NB4 (cell line): ENCODE measurements at regions not wholly inside any gene's neighbourhood (a gene's known extent, or its start where the extent isn't known, plus 50 kb on each side); places are given as distances from the start of the nearest gene placed in this dataset.

Source experiments
- DNase-seq: peaks from one replicate; pipeline ENCODE4 v3.0.0; 2010; ENCODE audit warnings: low read depth
- H3K4me3 ChIP-seq: one replicate; pipeline ENCODE4 v1.5.1; 2011; ENCODE audit warnings: mild to moderate bottlenecking, low read depth, low read length, moderate library complexity
- MYC ChIP-seq: IDR thresholded peaks from 2 replicates; pipeline ENCODE4 v1.6.1; 2011; ENCODE audit warnings: low read depth, low read length
- POLR2A ChIP-seq: IDR thresholded peaks from 2 replicates; pipeline ENCODE4 v1.6.1; 2011; ENCODE audit warnings: mild to moderate bottlenecking; ENCODE audit not compliant: insufficient read length; ENCODE audit errors: extremely low read depth
- TF ChIP-seq, protein P1 (sequence below): IDR thresholded peaks from 2 replicates; pipeline ENCODE4 v1.6.1; 2011; ENCODE audit warnings: low read depth, low read length
- TF ChIP-seq, protein P2 (sequence below): IDR thresholded peaks from one replicate; pipeline ENCODE4 v1.5.1; 2012; ENCODE audit warnings: low read depth, low read length

DNA sequence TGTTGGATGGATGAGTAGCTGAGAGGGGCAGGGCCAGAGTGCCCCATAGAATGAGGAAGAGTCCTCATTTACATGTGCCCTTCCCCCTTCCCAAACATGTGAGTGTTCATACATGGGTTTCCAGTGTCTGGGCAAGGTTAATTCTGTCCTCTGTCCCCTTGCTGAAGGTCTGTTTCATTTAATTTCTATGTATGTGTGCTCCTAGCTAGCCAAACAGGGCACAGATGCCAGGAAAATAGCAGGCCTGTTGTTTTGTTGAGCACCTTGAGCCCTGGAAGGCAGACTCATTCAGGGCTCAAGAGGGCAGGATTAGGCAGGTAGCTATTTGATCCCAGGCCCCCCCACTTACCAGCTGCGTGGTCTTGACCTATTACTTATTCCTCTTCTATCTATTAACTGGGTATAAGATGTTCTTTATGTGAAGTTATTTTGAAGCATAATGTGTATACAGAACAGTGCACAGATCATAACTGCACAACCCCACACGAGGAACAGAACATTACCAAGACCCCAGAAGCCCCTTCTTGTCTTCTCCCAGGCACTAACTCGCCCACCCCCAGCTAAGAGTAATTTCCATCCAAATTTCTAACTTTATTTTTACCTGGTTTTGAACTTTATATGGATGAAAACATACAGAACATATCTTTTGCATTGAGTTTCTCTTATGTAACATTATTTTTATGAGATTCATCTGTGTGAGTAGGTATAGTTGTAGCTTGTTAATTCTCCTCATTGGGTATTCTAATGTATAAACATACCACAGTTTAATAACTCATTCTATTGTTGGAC lies 164.3 kb downstream of the RPIA start:
- H3K4me3 ChIP-seq, result no peak overlapping the region
- TF ChIP-seq, protein P1, sequence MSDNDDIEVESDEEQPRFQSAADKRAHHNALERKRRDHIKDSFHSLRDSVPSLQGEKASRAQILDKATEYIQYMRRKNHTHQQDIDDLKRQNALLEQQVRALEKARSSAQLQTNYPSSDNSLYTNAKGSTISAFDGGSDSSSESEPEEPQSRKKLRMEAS, result no peak
- TF ChIP-seq, protein P2, sequence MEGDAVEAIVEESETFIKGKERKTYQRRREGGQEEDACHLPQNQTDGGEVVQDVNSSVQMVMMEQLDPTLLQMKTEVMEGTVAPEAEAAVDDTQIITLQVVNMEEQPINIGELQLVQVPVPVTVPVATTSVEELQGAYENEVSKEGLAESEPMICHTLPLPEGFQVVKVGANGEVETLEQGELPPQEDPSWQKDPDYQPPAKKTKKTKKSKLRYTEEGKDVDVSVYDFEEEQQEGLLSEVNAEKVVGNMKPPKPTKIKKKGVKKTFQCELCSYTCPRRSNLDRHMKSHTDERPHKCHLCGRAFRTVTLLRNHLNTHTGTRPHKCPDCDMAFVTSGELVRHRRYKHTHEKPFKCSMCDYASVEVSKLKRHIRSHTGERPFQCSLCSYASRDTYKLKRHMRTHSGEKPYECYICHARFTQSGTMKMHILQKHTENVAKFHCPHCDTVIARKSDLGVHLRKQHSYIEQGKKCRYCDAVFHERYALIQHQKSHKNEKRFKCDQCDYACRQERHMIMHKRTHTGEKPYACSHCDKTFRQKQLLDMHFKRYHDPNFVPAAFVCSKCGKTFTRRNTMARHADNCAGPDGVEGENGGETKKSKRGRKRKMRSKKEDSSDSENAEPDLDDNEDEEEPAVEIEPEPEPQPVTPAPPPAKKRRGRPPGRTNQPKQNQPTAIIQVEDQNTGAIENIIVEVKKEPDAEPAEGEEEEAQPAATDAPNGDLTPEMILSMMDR, result no peak
- TF ChIP-seq POLR2A, result no peak
- TF ChIP-seq MYC, result no peak
- DNase-seq, result no peak

- no peak for TF ChIP-seq MYC
- TF ChIP-seq, protein P1, result no peak
- TF ChIP-seq, protein P2, result no peak
- no peak for TF ChIP-seq POLR2A
- no peak overlapping the region for H3K4me3 ChIP-seq
- DNase-seq, result peak; percentile 65
Measured at GRCh38 chr2:88856409-88857135, 165.1 kb downstream of the RPIA start.

- DNase-seq, result no peak
- TF ChIP-seq, protein P2, result no peak
- H3K4me3 ChIP-seq, result no peak overlapping the region
Measured at GRCh38 chr2:88857274-88857741, 165.8 kb downstream of the RPIA start.

DNA sequence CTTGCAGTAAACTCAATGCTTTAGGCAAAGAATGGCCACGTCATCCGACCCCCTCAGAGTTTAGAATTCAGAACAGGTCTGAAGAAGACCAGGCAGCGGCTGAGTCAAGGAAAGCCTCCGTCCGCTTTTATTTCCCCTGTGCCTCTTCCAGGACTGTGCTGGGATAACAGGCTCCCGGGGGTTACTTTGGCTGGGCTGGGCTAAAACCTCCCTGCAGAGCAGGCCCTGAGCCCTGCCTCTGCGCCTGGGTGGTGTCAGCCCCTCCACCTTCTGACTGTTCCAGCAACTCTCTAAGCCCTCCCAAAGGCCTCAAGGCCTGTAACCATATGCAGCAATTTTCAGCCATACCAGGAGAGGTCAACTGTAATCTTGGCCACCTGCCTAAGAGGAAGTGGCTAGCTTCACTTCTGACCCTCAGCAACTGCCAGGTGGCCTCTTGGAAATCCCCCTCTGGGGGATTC lies 166.5 kb downstream of the RPIA start:
- peak; percentile 74 for DNase-seq
- no peak overlapping the region for H3K4me3 ChIP-seq
- TF ChIP-seq, protein P1, result peak; percentile 25; the same call in 1 of the 2 replicates
- TF ChIP-seq, protein P2, result no peak
- TF ChIP-seq POLR2A (no peak), MYC (no peak)

GRCh38 chr2:88859461-88859860 lies 168.0 kb downstream of the RPIA start:
- H3K4me3 ChIP-seq, result no peak overlapping the region
- no peak for DNase-seq
- TF ChIP-seq POLR2A, result no peak
- TF ChIP-seq MYC, result no peak

GRCh38 chr2:88860421-88861075 lies 169.1 kb downstream of the RPIA start:
- TF ChIP-seq POLR2A (no peak), MYC (no peak)
- TF ChIP-seq, protein P1, result no peak
- TF ChIP-seq, protein P2, result no peak
- H3K4me3 ChIP-seq, result no peak overlapping the region
- DNase-seq, result no peak
